ENCODE measurements at regions not wholly inside any gene's neighbourhood (a gene's known extent, or its start where the extent isn't known, plus 50 kb on each side); places are given as distances from the start of the nearest gene placed in this dataset.

GRCh38 chr10:36303896-36304295 is 661.8 kb upstream of the FZD8 start:
- Histone ChIP-seq H3K27ac (no peak overlapping the region), H3K27me3 (no peaks in the 10 kb centered on the region), H3K9me3 (no peaks in the 10 kb centered on the region), H3K36me3 (no peaks in the 10 kb centered on the region), H3K4me3 (no peak overlapping the region), H3K4me1 (peaks cover 0 to 4% (median 0%) of the 10 kb centered on the region in 4 donors)
- TF ChIP-seq CTCF (IDR thresholded peaks at IDR 0.05) (no peak), POLR2A (IDR thresholded peaks at IDR 0.05) (no peak), POLR2AphosphoS5 (IDR thresholded peaks at IDR 0.05) (no peak), EP300 (IDR thresholded peaks at IDR 0.05) (no peak)
- DNase-seq = no peak
- intact Hi-C loops (cut with DNase I; ENCODE audit: low total_unique reads) = no loop called here

GRCh38 chr10:36302086-36302485 is 660.0 kb upstream of the FZD8 start:
- Histone ChIP-seq H3K36me3 (no peaks in the 10 kb centered on the region), H3K4me1 (peaks cover 0 to 4% (median 0%) of the 10 kb centered on the region in 4 donors), H3K27ac (no peak overlapping the region), H3K27me3 (no peaks in the 10 kb centered on the region), H3K9me3 (no peaks in the 10 kb centered on the region), H3K4me3 (no peak overlapping the region)
- no peak for DNase-seq
- 30 to 68% (median 46%) methylated on average over 2 of the region's 2 CpGs for WGBS, 5 donors
- TF ChIP-seq POLR2AphosphoS5 (IDR thresholded peaks at IDR 0.05) (peak in 1 of 3 donors; percentile 11), CTCF (IDR thresholded peaks at IDR 0.05) (no peak), POLR2A (IDR thresholded peaks at IDR 0.05) (no peak), EP300 (IDR thresholded peaks at IDR 0.05) (no peak)
- intact Hi-C loops (cut with DNase I; ENCODE audit: low total_unique reads) = no loop called here

- intact Hi-C loops (cut with DNase I; ENCODE audit: low total_unique reads) = no loop called here
- no peak for DNase-seq
- 92 to 100% (median 95%) methylated on average over 1 of the region's 1 CpG for WGBS, 5 donors
- Histone ChIP-seq H3K4me1 (peaks cover 0 to 4% (median 0%) of the 10 kb centered on the region in 4 donors), H3K4me3 (no peak overlapping the region), H3K27ac (no peak overlapping the region), H3K9me3 (no peaks in the 10 kb centered on the region), H3K27me3 (no peaks in the 10 kb centered on the region), H3K36me3 (no peaks in the 10 kb centered on the region)
- TF ChIP-seq CTCF (IDR thresholded peaks at IDR 0.05) (no peak), POLR2A (IDR thresholded peaks at IDR 0.05) (no peak), EP300 (IDR thresholded peaks at IDR 0.05) (no peak), POLR2AphosphoS5 (IDR thresholded peaks at IDR 0.05) (no peak)
Observed at GRCh38 chr10:36301539-36301938, 659.4 kb upstream of the FZD8 start.

GRCh38 chr10:36301139-36301538 is 659.0 kb upstream of the FZD8 start:
- DNase-seq = no peak
- H3K27me3 ChIP-seq = no peaks in the 10 kb centered on the region
- intact Hi-C loops (cut with DNase I; ENCODE audit: low total_unique reads) = no loop called here
- 63 to 79% (median 68%) methylated on average over 2 of the region's 2 CpGs for WGBS, 5 donors
- peaks cover 0 to 4% (median 0%) of the 10 kb centered on the region in 4 donors for H3K4me1 ChIP-seq
- no peaks in the 10 kb centered on the region for H3K36me3 ChIP-seq
- TF ChIP-seq EP300 (IDR thresholded peaks at IDR 0.05) = no peak
- no peak for TF ChIP-seq POLR2AphosphoS5 (IDR thresholded peaks at IDR 0.05)
- TF ChIP-seq POLR2A (IDR thresholded peaks at IDR 0.05) = no peak
- TF ChIP-seq CTCF (IDR thresholded peaks at IDR 0.05) = no peak
- no peaks in the 10 kb centered on the region for H3K9me3 ChIP-seq
- no peak overlapping the region for H3K4me3 ChIP-seq
- no peak overlapping the region for H3K27ac ChIP-seq
